Inferior parietal cortex (tissue), 1 donor: ENCODE measurements at regions not wholly inside any gene's neighbourhood (a gene's known extent, or its start where the extent isn't known, plus 50 kb on each side); places are given as distances from the start of the nearest gene placed in this dataset.

Experiments
- DNase-seq: peaks from one replicate; pipeline ENCODE4 v3.0.0-alpha.2; 2016; ENCODE audit errors: extremely low spot score

DNA sequence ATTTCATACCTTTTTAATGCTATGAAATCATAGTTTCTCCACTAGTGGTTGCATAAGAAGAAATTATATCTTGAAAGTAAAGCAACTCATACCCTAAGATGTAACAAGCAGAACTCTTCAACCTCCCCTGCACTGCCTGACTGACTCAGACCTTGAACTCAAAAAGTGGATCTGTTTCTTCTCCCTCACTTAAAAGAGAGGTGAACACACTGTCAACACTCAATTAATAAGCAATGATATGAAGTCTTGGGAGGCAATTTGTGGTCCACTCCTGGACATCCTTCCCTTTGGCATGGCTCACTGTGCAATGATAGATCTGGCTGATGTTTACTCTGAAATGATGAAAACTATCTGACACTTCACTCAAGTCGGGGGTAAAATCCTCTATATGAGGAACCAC is 282.0 kb upstream of the DKK2 start:
- no peak for DNase-seq

DNA sequence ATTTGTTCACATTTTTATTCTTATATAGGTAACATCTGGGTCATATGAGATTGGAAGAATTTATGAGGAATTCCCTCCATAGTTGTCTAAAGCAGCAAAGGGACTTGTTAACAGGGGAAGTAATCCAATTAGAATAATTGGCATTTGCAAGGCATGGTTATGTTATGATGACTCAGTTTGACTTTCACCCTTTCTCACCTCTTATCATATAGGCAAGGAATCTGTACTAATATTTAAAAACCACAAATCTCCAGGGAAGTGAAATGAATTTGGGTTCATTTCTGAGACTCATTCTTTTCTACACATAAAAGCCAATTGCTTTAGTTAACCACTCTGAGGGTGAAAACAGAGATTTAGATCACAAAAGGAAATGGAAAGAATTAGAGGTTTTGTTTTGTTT is 281.5 kb upstream of the DKK2 start:
- no peak for DNase-seq

DNA sequence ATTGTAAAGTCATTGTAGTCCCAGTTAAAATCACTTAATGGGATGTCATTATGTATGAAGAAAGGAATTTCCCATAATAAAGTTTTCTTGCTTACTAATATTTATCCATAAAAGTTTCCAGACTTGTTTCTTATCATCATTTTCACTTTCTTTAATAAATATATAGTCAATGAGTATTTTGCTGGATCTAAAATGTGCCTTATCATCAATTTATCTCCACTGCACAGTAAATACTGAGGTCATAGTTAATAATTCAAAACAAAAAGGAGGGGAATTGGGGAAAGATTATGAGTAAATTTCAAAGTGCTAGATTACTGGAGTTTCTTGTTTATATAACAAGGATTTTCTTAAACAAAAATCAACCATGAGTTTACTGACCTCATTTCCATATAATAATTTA is 279.5 kb upstream of the DKK2 start:
- no peak for DNase-seq

GRCh38 chr4:107314156-107314555 is 278.0 kb upstream of the DKK2 start:
- DNase-seq, result no peak

GRCh38 chr4:107312366-107312765 is 276.3 kb upstream of the DKK2 start:
- no peak for DNase-seq

GRCh38 chr4:107304699-107305286 is 268.7 kb upstream of the DKK2 start:
- no peak for DNase-seq

DNA sequence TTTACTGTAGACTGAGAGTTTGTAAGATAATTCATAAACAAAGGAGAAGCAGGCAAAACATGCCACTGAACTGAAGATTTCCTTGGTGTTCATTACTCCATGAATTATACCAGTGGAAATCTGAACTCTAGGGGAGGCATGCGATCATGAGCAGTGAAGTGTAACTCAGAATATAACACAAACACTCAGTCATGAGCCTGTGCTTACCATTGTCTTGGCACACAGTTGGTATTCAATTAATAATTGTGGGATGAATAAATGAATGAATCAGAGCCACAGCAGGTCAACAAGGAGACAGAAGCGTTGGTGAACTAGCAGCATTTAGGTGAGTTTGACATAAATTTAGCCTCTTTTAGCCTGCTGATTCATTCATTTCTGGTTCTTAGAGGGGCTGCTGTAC is 263.5 kb upstream of the DKK2 start:
- no peak for DNase-seq

DNA sequence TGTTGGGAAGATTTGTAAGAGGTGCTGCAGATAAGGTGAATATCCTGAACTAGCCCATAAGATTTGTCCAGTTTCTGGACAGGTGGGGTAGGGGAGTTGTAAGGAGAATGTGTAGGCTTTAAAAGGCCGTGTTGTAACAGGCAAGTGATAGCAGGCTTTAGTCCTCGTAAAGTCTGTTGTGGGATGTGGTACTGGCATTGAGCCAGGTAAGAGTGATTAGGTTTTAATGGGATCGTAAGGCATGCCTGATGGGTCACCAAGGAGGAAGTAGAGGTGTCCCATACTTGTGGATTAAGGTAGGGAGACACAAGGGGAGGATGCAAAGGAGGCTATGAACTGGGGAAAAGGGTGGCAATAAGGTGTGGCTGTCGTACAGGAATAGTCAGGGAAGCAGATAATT is 256.9 kb upstream of the DKK2 start:
- no peak for DNase-seq

DNA sequence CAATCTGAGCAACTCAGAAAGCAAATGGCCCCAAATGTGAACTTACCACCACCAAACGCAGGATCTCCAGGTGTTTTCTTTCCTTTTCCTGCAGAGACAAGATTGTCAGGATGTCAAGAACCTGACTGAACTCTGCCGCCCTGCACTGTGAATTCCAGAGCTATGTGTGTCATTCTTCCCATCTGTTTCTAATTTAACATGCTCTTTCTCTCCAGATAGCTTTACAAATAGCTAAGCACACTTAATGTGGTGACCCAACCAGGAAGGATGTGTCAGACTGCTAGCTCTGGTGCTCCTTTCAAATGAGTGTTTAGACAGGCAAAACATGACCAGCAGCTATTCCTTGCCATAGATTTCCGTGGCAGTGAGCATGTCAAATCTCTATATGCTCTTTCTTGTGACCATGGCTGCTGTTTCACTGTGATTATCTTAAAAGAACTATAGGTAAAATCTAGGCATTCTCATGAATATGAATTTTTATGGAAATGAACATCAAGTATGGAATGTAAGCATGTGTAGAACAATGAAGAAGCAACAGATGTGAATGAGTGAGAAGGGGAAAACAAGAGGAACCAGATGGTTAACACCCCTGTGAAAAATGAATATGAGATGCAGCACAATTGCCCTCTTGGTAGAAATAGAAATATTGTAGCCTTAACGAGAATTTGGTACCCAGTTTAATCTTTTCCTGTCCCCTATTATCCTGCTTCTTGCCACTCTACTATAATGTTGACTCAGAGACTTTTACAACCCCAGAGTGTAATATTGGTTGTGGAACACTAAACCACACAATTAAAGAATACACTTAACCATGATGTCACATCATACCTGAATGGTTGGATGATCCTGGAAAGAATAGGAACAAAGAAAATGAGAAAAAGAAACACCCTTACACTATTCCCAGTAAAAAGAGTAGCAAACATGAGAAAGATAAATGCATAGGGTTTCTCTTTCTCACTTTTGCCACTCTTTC is 247.8 kb upstream of the DKK2 start:
- no peak for DNase-seq

- DNase-seq, result no peak
Measured at GRCh38 chr4:107279733-107280132, 243.6 kb upstream of the DKK2 start.

DNA sequence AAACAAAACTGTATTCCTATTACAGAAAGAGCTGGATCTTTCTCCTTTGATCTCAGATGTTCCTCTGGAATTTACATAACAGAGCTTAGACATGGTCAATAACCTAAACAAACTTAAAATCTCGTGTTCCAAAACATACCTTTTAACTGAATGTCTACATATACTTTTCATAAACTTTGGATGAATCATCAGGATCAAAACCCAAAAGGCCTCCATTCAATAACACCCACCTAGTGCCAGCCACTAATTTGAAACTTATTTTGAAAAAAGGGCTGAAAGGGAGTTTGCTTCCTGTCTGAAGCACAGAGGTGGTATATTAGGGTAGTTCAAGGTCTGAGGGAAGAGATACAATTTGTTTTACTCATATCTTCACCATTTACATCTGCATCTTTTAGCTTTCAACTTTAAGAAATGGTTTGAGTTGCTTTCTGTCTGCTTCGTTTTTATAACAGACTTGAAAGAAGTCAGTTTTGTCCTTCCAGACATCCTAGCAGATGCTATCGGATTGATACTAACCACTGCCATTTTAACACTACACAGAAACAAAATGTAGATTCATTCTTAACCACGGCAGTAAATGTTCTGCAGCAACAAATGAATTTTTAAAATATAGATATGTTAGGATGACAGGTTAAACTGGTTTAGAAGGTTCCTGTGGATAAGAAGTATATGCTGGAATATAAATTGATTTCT is 242.8 kb upstream of the DKK2 start:
- no peak for DNase-seq

- no peak for DNase-seq
Measured at GRCh38 chr4:107276052-107276451, 239.9 kb upstream of the DKK2 start.

GRCh38 chr4:107275225-107275624 is 239.1 kb upstream of the DKK2 start:
- no peak for DNase-seq

DNA sequence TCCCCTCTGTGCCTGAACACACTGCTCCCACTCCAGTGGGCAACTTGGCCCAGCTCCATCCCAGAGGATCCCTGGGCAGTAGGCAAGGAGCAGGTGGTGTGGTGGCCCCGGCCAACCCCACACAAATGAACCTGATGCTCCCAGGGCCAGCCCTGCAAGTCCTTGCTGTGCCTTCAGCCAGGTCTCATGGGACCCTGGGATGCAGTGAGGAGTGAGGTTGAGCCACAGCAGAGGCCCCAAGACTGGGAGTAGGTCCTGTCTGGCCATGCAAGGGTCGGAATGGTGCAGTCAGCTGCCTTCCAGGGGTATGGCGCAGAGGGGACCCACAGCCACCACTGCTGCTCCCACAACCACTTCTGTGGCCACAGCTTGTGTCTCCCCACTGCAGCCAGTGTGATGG is 234.5 kb upstream of the DKK2 start:
- DNase-seq, result no peak

- no peak for DNase-seq
Measured at GRCh38 chr4:107269175-107269574, 233.1 kb upstream of the DKK2 start.

DNA sequence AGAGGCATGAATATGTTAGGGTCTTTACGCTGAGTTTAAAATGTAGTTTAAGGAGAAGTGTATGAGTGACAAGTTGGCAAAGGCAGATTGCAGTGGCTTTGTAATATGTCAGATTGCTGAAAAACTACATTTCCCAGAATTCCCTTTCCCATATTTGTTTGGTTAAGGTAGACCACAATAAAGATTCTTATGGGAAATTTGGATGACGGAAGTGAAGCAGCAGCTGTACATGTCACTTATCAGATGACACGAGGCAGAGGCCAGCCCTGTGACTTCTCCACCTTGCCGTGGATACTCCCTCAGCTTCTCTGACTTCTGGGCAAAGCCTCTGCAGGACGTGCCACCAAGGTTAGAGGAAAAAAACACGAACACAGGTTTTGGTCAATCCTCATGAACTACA is 229.7 kb upstream of the DKK2 start:
- DNase-seq, result no peak

GRCh38 chr4:107261241-107261874 is 225.2 kb upstream of the DKK2 start:
- DNase-seq, result no peak

DNA sequence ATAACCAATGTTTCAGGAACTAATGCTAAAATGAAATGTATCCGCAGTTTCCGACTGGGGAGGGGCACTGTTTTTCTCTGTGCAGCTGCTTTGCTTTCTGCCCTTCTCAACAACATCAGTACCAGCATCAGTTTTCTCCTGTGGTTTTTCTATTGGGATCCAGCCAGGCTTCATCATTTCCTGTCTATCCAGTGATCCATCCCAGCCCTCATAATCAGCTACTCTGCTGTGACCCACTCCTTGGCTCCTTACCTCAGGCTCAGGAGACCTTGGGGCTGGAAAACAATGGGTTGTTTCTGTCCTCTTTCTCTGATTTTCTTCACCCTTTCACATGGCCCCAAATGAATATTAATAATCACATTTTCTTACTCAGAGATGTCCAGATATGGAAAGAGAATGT is 222.2 kb upstream of the DKK2 start:
- DNase-seq, result no peak

GRCh38 chr4:107255596-107255995 is 219.5 kb upstream of the DKK2 start:
- no peak for DNase-seq

- DNase-seq, result no peak
Measured at GRCh38 chr4:107255114-107255513, 219.0 kb upstream of the DKK2 start.

- DNase-seq, result no peak
Measured at GRCh38 chr4:107253579-107254068, 217.5 kb upstream of the DKK2 start.

DNA sequence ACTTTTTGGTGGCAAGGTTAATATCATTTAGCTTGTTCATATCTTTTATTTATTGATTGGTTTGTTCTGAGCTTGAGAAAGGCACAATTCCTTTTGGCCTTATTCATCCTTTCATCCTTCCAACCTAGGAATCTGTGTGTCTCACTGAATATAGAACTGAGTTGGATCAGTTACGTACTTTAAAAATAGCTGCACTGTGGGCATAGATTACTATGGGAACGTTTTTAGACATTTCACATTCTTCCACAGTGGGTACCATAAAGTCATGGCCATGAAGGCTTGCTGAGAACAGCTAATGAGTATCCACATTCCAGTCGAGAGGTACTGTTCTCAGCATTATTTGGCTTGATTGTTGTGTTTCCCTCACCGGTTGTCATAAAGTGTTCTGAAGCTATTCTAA is 217.0 kb upstream of the DKK2 start:
- DNase-seq, result no peak
